Neural progenitor cell (in vitro differentiated cells): ENCODE measurements at regions not wholly inside any gene's neighbourhood (a gene's known extent, or its start where the extent isn't known, plus 50 kb on each side); places are given as distances from the start of the nearest gene placed in this dataset.

ENCODE experiments used
- DNase-seq: peaks from one replicate; pipeline ENCODE4 v3.0.0-alpha.2; 2016; ENCODE audit warnings: low spot score
- H2AFZ ChIP-seq: fragments of 200-600 bp; sonication (generic); replicated peaks from 2 replicates; pipeline ENCODE4 v1.6.1; 2016; ENCODE audit warnings: antibody characterized with exemption
- H3F3A ChIP-seq: fragments of 200-600 bp; sonication (generic); 2 replicates; pipeline ENCODE4 v1.6.1; 2016; ENCODE audit warnings: antibody characterized with exemption, low read depth
- H3K27ac ChIP-seq: fragments of 200-600 bp; sonication (generic); 2 replicates; pipeline ENCODE4 v1.5.1; 2016; ENCODE audit warnings: mild to moderate bottlenecking
- H3K27me3 ChIP-seq: fragments of 200-600 bp; sonication (generic); 2 replicates; pipeline ENCODE4 v1.6.1; 2016; ENCODE audit warnings: mild to moderate bottlenecking, moderate library complexity
- H3K36me3 ChIP-seq: fragments of 200-600 bp; sonication (generic); 2 replicates; pipeline ENCODE4 v1.5.1; 2016
- H3K4me1 ChIP-seq: fragments of 200-600 bp; sonication (generic); 2 replicates; pipeline ENCODE4 v1.6.1; 2016; ENCODE audit warnings: mixed run types
- H3K4me2 ChIP-seq: fragments of 200-600 bp; sonication (generic); 2 replicates; pipeline ENCODE4 v1.6.1; 2016
- H3K4me3 ChIP-seq: fragments of 200-600 bp; sonication (generic); 2 replicates; pipeline ENCODE4 v1.5.1; 2016
- H3K79me2 ChIP-seq: fragments of 200-600 bp; sonication (generic); 2 replicates; pipeline ENCODE4 v1.6.1; 2016; ENCODE audit warnings: low read depth
- H3K9ac ChIP-seq: fragments of 200-600 bp; sonication (generic); 2 replicates; pipeline ENCODE4 v1.6.1; 2016
- H3K9me3 ChIP-seq: fragments of 200-600 bp; sonication (generic); 2 replicates; pipeline ENCODE4 v1.5.1; 2016; ENCODE audit warnings: low read depth
- H4K20me1 ChIP-seq: fragments of 200-600 bp; sonication (generic); 2 replicates; pipeline ENCODE4 v1.6.1; 2016; ENCODE audit warnings: low read depth
- H3K27ac Mint-ChIP-seq: 3 replicates; pipeline ENCODE4 v1.8.0; 2021; ENCODE audit warnings: mixed read lengths
- H3K27me3 Mint-ChIP-seq: 2 replicates; pipeline ENCODE4 v1.8.0; 2022; ENCODE audit warnings: low read depth, mild to moderate bottlenecking, inconsistent platforms, moderate library complexity, mixed read lengths; ENCODE audit not compliant: insufficient read depth
- H3K36me3 Mint-ChIP-seq: 3 replicates; pipeline ENCODE4 v1.8.0; 2021; ENCODE audit warnings: mixed read lengths
- H3K4me1 Mint-ChIP-seq: 3 replicates; pipeline ENCODE4 v1.8.0; 2021; ENCODE audit warnings: mixed read lengths
- H3K4me3 Mint-ChIP-seq: 3 replicates; pipeline ENCODE4 v1.8.0; 2021; ENCODE audit warnings: mild to moderate bottlenecking, moderate library complexity, mixed read lengths
- H3K9me3 Mint-ChIP-seq: 3 replicates; pipeline ENCODE4 v1.8.0; 2020; ENCODE audit warnings: mixed read lengths
- EZH2 ChIP-seq: fragments of 200-600 bp; sonication (generic); IDR thresholded peaks from 2 replicates; pipeline ENCODE4 v1.6.1; 2017; ENCODE audit warnings: antibody characterized with exemption, mild to moderate bottlenecking, moderate library complexity
- EZH2phosphoT487 ChIP-seq: fragments of 200-600 bp; sonication (generic); IDR thresholded peaks from 2 replicates; pipeline ENCODE4 v1.6.1; 2017; ENCODE audit warnings: antibody characterized with exemption
- TF ChIP-seq, protein P1 (sequence below): fragments of 200-600 bp; sonication (generic); IDR thresholded peaks from 2 replicates; pipeline ENCODE4 v1.5.1; 2017; ENCODE audit warnings: antibody characterized with exemption, mild to moderate bottlenecking

DNA sequence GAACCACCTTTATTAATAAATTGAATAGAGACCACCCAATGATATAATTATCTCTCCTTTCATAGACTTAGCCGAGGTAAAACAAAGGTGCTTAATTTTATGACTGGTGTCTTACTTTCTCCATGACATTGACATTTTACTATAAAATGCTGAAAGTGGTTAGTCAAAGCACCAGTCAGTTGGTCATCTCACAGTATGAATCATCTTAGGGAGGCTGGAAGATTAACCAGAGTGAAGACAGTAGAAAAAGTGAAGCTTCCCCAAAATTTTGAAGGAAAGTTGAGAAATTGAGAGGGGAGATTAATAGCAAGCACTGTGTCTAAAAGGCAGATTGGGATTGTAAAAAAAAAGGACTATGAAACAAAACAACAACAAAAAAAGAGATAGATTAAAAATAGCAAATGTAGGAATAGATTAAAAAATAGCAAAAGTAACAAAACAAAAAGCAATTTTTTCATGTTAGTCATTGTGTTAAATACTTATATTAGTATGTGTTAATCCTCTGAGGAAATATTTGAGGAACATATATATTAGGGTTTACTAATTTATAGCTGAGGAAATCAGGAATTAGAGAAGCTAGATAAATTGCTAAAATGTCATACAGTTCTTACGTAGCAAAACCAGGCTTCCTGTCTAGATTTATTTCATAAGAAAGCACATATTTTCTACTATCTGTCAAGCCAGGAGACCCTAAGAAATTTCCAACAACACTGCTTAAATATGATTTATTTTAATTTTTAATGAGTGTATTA is 557.3 kb upstream of the ANO5 start:
- Histone ChIP-seq H3K27ac (no peak overlapping the region), H2AFZ (no peak overlapping the region), H3K36me3 (no peaks in the 10 kb centered on the region), H3K4me2 (no peak overlapping the region), H4K20me1 (no peaks in the 10 kb centered on the region), H3K79me2 (no peaks in the 10 kb centered on the region), H3F3A (no peaks in the 10 kb centered on the region), H3K9me3 (no peaks in the 10 kb centered on the region), H3K4me3 (no peak overlapping the region), H3K9ac (no peak overlapping the region), H3K4me1 (no peaks in the 10 kb centered on the region), H3K27me3 (no peaks in the 10 kb centered on the region)
- Mint-ChIP-seq H3K4me1 (no peaks in the 10 kb centered on the region), H3K4me3 (no peak overlapping the region), H3K27me3 (no peaks in the 10 kb centered on the region), H3K27ac (no peak overlapping the region), H3K36me3 (no peaks in the 10 kb centered on the region), H3K9me3 (no peaks in the 10 kb centered on the region)
- no peak for TF ChIP-seq EZH2phosphoT487
- TF ChIP-seq, protein P1, sequence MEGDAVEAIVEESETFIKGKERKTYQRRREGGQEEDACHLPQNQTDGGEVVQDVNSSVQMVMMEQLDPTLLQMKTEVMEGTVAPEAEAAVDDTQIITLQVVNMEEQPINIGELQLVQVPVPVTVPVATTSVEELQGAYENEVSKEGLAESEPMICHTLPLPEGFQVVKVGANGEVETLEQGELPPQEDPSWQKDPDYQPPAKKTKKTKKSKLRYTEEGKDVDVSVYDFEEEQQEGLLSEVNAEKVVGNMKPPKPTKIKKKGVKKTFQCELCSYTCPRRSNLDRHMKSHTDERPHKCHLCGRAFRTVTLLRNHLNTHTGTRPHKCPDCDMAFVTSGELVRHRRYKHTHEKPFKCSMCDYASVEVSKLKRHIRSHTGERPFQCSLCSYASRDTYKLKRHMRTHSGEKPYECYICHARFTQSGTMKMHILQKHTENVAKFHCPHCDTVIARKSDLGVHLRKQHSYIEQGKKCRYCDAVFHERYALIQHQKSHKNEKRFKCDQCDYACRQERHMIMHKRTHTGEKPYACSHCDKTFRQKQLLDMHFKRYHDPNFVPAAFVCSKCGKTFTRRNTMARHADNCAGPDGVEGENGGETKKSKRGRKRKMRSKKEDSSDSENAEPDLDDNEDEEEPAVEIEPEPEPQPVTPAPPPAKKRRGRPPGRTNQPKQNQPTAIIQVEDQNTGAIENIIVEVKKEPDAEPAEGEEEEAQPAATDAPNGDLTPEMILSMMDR, result no peak
- no peak for TF ChIP-seq EZH2
- DNase-seq, result no peak

DNA sequence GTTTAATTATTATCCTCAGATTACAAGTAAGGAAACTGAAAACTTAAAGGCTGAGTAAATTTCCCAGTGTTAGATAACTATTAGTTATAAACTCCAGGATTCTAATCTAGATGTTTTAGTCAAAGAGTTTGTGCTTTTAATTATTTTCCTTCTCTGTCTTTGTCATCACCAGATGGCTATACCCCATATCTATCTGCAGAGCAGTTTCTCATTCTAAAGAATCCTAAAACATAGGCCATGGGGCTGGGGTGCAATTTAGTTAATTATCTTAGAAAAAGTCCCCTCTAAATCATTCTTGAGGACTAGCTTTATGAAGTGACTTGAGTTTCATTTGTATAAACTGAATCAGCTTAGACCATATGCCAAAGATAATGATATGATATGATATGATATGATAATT is 556.3 kb upstream of the ANO5 start:
- H3K27ac ChIP-seq, result no peak overlapping the region
- H3K79me2 ChIP-seq, result no peaks in the 10 kb centered on the region
- no peak for TF ChIP-seq EZH2phosphoT487
- TF ChIP-seq, protein P1, result no peak
- TF ChIP-seq EZH2, result no peak
- H3K4me3 Mint-ChIP-seq, result no peak overlapping the region
- no peaks in the 10 kb centered on the region for H3K9me3 ChIP-seq
- no peaks in the 10 kb centered on the region for H4K20me1 ChIP-seq
- H3K4me3 ChIP-seq, result no peak overlapping the region
- no peaks in the 10 kb centered on the region for H3F3A ChIP-seq
- no peak overlapping the region for H3K9ac ChIP-seq
- no peaks in the 10 kb centered on the region for H3K4me1 ChIP-seq
- H3K27me3 Mint-ChIP-seq, result no peaks in the 10 kb centered on the region
- no peaks in the 10 kb centered on the region for H3K9me3 Mint-ChIP-seq
- no peaks in the 10 kb centered on the region for H3K27me3 ChIP-seq
- no peak for DNase-seq
- no peak overlapping the region for H2AFZ ChIP-seq
- no peak overlapping the region for H3K4me2 ChIP-seq
- no peaks in the 10 kb centered on the region for H3K4me1 Mint-ChIP-seq
- no peaks in the 10 kb centered on the region for H3K36me3 Mint-ChIP-seq
- H3K27ac Mint-ChIP-seq, result no peak overlapping the region
- H3K36me3 ChIP-seq, result no peaks in the 10 kb centered on the region

DNA sequence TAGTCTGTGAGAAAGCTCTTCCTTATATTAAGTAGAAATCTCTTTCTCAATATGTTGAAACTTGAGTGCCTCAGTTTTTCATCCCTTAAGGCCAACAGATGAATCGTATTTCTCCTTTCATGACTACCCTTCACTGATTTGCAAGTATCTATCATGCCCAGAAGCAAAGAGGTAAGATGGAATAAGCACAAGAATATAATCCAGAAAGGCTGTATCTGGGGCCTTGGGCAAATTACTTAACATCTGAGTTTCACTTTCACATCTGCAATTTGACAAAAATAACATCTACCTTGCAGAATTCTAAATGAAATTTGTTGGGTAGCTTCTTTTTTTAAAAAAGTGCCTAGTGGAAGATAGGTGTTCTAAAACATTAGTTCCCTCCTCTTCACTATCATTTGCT is 552.4 kb upstream of the ANO5 start:
- no peak overlapping the region for H3K4me3 Mint-ChIP-seq
- DNase-seq, result no peak
- Histone ChIP-seq H3K9me3 (no peaks in the 10 kb centered on the region), H3K27ac (no peak overlapping the region), H3K4me1 (no peaks in the 10 kb centered on the region), H4K20me1 (no peaks in the 10 kb centered on the region), H3K4me2 (no peak overlapping the region), H3K4me3 (no peak overlapping the region), H3K36me3 (no peaks in the 10 kb centered on the region), H2AFZ (no peak overlapping the region), H3K79me2 (no peaks in the 10 kb centered on the region), H3F3A (no peaks in the 10 kb centered on the region), H3K9ac (no peak overlapping the region), H3K27me3 (no peaks in the 10 kb centered on the region)
- peaks cover 7% of the 10 kb centered on the region for H3K9me3 Mint-ChIP-seq
- H3K27me3 Mint-ChIP-seq, result peaks cover 3% of the 10 kb centered on the region
- H3K36me3 Mint-ChIP-seq, result no peaks in the 10 kb centered on the region
- TF ChIP-seq EZH2phosphoT487 (no peak), EZH2 (no peak)
- TF ChIP-seq, protein P1, result no peak
- peaks cover 3% of the 10 kb centered on the region for H3K4me1 Mint-ChIP-seq
- no peak overlapping the region for H3K27ac Mint-ChIP-seq
